Endothelial cell of umbilical vein (primary cell): ENCODE measurements at regions not wholly inside any gene's neighbourhood (a gene's known extent, or its start where the extent isn't known, plus 50 kb on each side); places are given as distances from the start of the nearest gene placed in this dataset.

Experiments used
- BruUV-seq: library from RNA; stranded (reverse); fragments of 400-500 nt; replicated peaks from 2 replicates; lab custom pipeline; 2021; lab: Mats Ljungman, UMichigan
- CTCF ChIA-PET: fragments of 300-600, 350-600 bp; sonication (Branson Sonifier 250); formaldehyde crosslinking; loops from one replicate; lab custom pipeline; 2021; ENCODE audit warnings: antibody characterized with exemption, inconsistent platforms; lab: Charles Lee
- POLR2A ChIA-PET: fragments of 300-600, 350-600 bp; sonication (Branson Sonifier 250); formaldehyde crosslinking; loops from one replicate; lab custom pipeline; 2021; ENCODE audit warnings: antibody characterized with exemption, inconsistent platforms; lab: Charles Lee
- DNase-seq: peaks from one replicate; pipeline ENCODE4 v3.0.0-alpha.2; 2011; ENCODE audit warnings: low read depth, low spot score
- FAIRE-seq: peaks from 2 replicates; lab custom pipeline; 2011; peaks lifted over from hg19 to GRCh38; lab: Jason Lieb, UNC
- H2AFZ ChIP-seq: 2 replicates; pipeline ENCODE4 v1.6.0; 2012; ENCODE audit warnings: low read depth, low read length, control low read depth, inconsistent platforms
- H3K27ac ChIP-seq: 2 replicates; pipeline ENCODE4 v1.5.1; 2011; ENCODE audit warnings: low read depth, mild to moderate bottlenecking, control low read depth, low read length, moderate library complexity; ENCODE audit not compliant: insufficient read depth
- H3K27me3 ChIP-seq, 2 experiments: 2 replicates each; pipeline versions ENCODE4 v1.6.0 to v1.6.1; 2011; ENCODE audit warnings: low read length in 2 of 2, mixed read lengths in 1 of 2; ENCODE audit not compliant: control insufficient read depth in 2 of 2, insufficient read depth in 2 of 2
- H3K36me3 ChIP-seq, 2 experiments: 2 replicates in 1 of 2; 3 replicates in 1 of 2; pipeline ENCODE4 v1.5.1; 2011; ENCODE audit warnings: low read length in 2 of 2, mild to moderate bottlenecking in 1 of 2, moderate library complexity in 1 of 2; ENCODE audit not compliant: control insufficient read depth in 2 of 2, insufficient read depth in 2 of 2; ENCODE audit errors: extremely low read depth in 1 of 2
- H3K4me1 ChIP-seq: 3 replicates; pipeline ENCODE4 v1.5.1; 2011; ENCODE audit warnings: mild to moderate bottlenecking, low read length; ENCODE audit not compliant: control insufficient read depth, insufficient read depth; ENCODE audit errors: extremely low read depth
- H3K4me2 ChIP-seq: 2 replicates; pipeline ENCODE4 v1.6.1; 2011; ENCODE audit warnings: low read length, control low read depth, mixed read lengths; ENCODE audit not compliant: insufficient read depth
- H3K4me3 ChIP-seq, 3 experiments: fragments of 200-600 bp in 1 of 3; sonication (generic), shearing (Covaris generic) in 1 of 3; replicated peaks in 1 of 3; 2 replicates each; pipeline ENCODE4 v1.5.1; 2011 to 2016; ENCODE audit warnings: control low read depth in 3 of 3, low read length in 3 of 3, mild to moderate bottlenecking in 2 of 3, inconsistent platforms in 1 of 3, low read depth in 1 of 3, moderate library complexity in 1 of 3; ENCODE audit not compliant: insufficient read depth in 1 of 3
- H3K79me2 ChIP-seq: 2 replicates; pipeline ENCODE4 v1.6.0; 2012; ENCODE audit warnings: low read length, inconsistent platforms; ENCODE audit not compliant: control insufficient read depth, insufficient read depth
- H3K9ac ChIP-seq: replicated peaks from 2 replicates; pipeline ENCODE3; 2011; ENCODE audit warnings: low read length, control low read depth; ENCODE audit not compliant: insufficient read depth; ENCODE audit errors: extremely low read depth
- H3K9me1 ChIP-seq: replicated peaks from 3 replicates; pipeline ENCODE4 v1.6.0; 2011; ENCODE audit warnings: mild to moderate bottlenecking, low read length; ENCODE audit not compliant: control insufficient read depth, insufficient read depth; ENCODE audit errors: extremely low read depth
- H3K9me3 ChIP-seq: replicated peaks from 2 replicates; pipeline ENCODE4 v1.5.1; 2012; ENCODE audit warnings: low read length, inconsistent platforms; ENCODE audit not compliant: control insufficient read depth, insufficient read depth
- H4K20me1 ChIP-seq: replicated peaks from 2 replicates; pipeline ENCODE3; 2011; ENCODE audit warnings: mild to moderate bottlenecking, low read length; ENCODE audit not compliant: control insufficient read depth, insufficient read depth; ENCODE audit errors: extremely low read depth
- EZH2 ChIP-seq: IDR thresholded peaks from 2 replicates; pipeline ENCODE4 v1.6.1; 2012; ENCODE audit warnings: borderline replicate concordance, low read depth, mild to moderate bottlenecking, moderate library complexity, low read length, inconsistent platforms; ENCODE audit not compliant: severe bottlenecking
- GATA2 ChIP-seq: IDR thresholded peaks from 2 replicates; pipeline ENCODE4 v1.7.0; 2011; ENCODE audit warnings: low read depth, mild to moderate bottlenecking, moderate library complexity, mixed read lengths, low read length; ENCODE audit not compliant: insufficient read length, insufficient read depth
- MYC ChIP-seq: IDR thresholded peaks from one replicate; pipeline ENCODE4 v1.6.1; 2011; ENCODE audit warnings: mild to moderate bottlenecking, low read depth, low read length
- POLR2A ChIP-seq: IDR thresholded peaks from 2 replicates; pipeline ENCODE4 v1.6.1; 2012; ENCODE audit warnings: low read depth, mild to moderate bottlenecking, control low read depth, low read length
- POLR2AphosphoS5 ChIP-seq: IDR thresholded peaks from 2 replicates; pipeline ENCODE4 v1.6.1; 2012; ENCODE audit warnings: low read depth, mild to moderate bottlenecking, control low read depth, low read length, moderate library complexity; ENCODE audit not compliant: insufficient read depth
- dilution Hi-C: fragments of 300-500 bp; cut with MboI; formaldehyde crosslinking; loops from one replicate; pipeline ENCODE4 v1.15.0; 2019; ENCODE audit warnings: low sequenced_read_pairs; ENCODE audit not compliant: extremely low pct_ligation_motif_present
- intact Hi-C: fragments of 100-400 bp; cut with micrococcal nuclease; formaldehyde crosslinking; loops from one replicate; pipeline ENCODE4 v1.10.0; 2022
- TF ChIP-seq, protein P1 (sequence below), 2 donors: IDR thresholded peaks; 1 replicate in 1 of 2; 2 replicates in 1 of 2; pipeline ENCODE4 v1.5.1; 2011; ENCODE audit warnings: low read length in 2 of 2, mild to moderate bottlenecking in 2 of 2, moderate library complexity in 2 of 2, control low read depth in 1 of 2, inconsistent platforms in 1 of 2, low read depth in 1 of 2; ENCODE audit not compliant: insufficient read depth in 1 of 2; ENCODE audit errors: extremely low read depth in 1 of 2

DNA sequence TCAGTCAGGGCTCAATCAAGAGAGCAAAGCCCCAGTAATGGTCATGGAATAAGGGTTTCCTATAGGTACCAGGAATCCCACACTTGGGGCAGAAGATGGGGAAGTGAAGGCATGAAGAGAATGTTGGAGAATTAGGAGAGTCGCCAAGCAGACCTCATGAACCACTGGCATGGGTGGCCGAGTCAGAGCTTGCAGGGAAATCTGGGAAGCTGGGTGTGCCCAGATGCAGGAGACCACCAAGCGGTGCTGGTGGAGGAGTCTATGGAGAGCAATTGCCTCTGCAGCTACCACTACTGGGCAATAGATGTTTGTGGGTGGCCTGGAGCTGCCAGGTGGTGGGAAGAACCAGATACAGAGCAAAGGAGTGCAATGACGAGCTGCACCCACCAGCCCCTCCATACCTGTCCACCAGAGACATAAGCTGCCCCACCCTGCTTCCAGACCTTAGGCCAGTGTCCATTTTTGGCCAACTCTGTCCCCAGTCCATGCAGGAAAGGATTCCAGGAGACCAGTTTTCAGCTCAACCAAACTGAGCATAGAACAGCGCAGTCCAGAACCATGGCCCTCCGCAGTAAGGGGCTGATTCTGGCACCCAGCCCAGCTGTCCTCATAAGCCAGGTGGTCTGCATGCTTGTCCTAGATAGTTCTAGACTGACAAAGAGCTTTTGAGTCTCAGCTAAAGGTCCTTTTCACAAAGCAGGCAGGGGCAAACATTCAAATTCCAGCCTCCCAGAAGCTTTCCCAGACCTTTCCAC is 323.9 kb downstream of the GADD45G start:
- Histone ChIP-seq H3K9me3 (no peaks in the 10 kb centered on the region), H3K4me1 (peaks cover 6% of the 10 kb centered on the region), H3K27ac (no peak overlapping the region), H3K4me3 (no peak overlapping the region), H3K27me3 (no peaks in the 10 kb centered on the region), H3K4me2 (no peak overlapping the region), H2AFZ (no peak overlapping the region), H3K9ac (no peak overlapping the region), H3K36me3 (no peaks in the 10 kb centered on the region), H3K79me2 (no peaks in the 10 kb centered on the region), H3K9me1 (no peaks in the 10 kb centered on the region), H4K20me1 (no peaks in the 10 kb centered on the region)
- BruUV-seq, result no TSS peak
- intact Hi-C loops (no loop called here), dilution Hi-C loops (no loop called here)
- DNase-seq, result no peak
- ChIA-PET CTCF (interaction anchor here (1.0 to 11.7 kb wide), 3 partner anchors 8 to 331 kb away, joined by 3 to 113 read pairs (median 4); partner anchors contain the start of gene GADD45G), POLR2A (no interaction called here)
- no peak for FAIRE-seq
- no peak for TF ChIP-seq MYC
- no peak for TF ChIP-seq GATA2
- TF ChIP-seq, protein P1, sequence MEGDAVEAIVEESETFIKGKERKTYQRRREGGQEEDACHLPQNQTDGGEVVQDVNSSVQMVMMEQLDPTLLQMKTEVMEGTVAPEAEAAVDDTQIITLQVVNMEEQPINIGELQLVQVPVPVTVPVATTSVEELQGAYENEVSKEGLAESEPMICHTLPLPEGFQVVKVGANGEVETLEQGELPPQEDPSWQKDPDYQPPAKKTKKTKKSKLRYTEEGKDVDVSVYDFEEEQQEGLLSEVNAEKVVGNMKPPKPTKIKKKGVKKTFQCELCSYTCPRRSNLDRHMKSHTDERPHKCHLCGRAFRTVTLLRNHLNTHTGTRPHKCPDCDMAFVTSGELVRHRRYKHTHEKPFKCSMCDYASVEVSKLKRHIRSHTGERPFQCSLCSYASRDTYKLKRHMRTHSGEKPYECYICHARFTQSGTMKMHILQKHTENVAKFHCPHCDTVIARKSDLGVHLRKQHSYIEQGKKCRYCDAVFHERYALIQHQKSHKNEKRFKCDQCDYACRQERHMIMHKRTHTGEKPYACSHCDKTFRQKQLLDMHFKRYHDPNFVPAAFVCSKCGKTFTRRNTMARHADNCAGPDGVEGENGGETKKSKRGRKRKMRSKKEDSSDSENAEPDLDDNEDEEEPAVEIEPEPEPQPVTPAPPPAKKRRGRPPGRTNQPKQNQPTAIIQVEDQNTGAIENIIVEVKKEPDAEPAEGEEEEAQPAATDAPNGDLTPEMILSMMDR (IDR thresholded peaks at IDR 0.05; ENCODE audit: extremely low read depth in 1 of 2, insufficient read depth in 1 of 2, low read depth in 1 of 2, low read length in 2 of 2), result no peak
- no peak for TF ChIP-seq POLR2AphosphoS5
- TF ChIP-seq POLR2A, result no peak
- no peak for TF ChIP-seq EZH2
